ENCODE measurements at regions not wholly inside any gene's neighbourhood (a gene's known extent, or its start where the extent isn't known, plus 50 kb on each side); places are given as distances from the start of the nearest gene placed in this dataset.
A peak's percentile ranks its signal among the peaks of the same experiment; 100 is the strongest.

DNA sequence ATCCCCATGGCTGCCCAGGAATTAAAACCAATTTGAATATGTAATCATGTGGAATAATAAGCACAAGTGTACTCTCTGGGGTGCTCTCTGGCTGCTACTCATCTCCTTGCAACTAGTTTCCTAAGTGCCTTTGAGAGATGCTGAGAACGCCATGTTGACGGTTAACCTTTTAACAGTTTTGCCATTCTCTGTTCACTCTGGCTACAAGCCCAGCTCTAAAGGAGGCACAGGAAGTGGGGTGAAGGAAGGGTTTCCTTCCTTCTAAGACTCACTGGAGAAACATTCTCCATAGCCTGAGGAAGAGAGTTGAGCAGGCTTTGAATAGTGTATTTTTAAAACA is 122.0 kb upstream of the ZC3H12C start:
- H3K4me3 ChIP-seq = no peak overlapping the region
- no peaks in the 10 kb centered on the region for H3K9me3 ChIP-seq
- H3K27ac ChIP-seq = peak overlapping the region in 1 of 4 donors; percentile 47
- H3K27me3 ChIP-seq = no peaks in the 10 kb centered on the region
- H3K36me3 ChIP-seq = no peaks in the 10 kb centered on the region
- H3K4me1 ChIP-seq = peaks cover 0 to 26% (median 20%) of the 10 kb centered on the region in 4 donors
- 7 to 9% methylated on average over 2 of the region's 2 CpGs for WGBS, 2 donors
- no peak for DNase-seq (ENCODE audit: low spot score in 2 of 2)
- TF ChIP-seq EP300 (IDR thresholded peaks at IDR 0.05) = peak in 1 of 2 donors; percentile 57
- TF ChIP-seq POLR2A (IDR thresholded peaks at IDR 0.05) = no peak

GRCh38 chr11:109972181-109972715 is 120.9 kb upstream of the ZC3H12C start:
- TF ChIP-seq CTCF (IDR thresholded peaks at IDR 0.05) (no peak), EP300 (IDR thresholded peaks at IDR 0.05) (no peak), POLR2A (IDR thresholded peaks at IDR 0.05) (no peak)
- Histone ChIP-seq H3K27ac (peak overlapping the region in 1 of 4 donors; percentile 31), H3K4me3 (no peak overlapping the region), H3K36me3 (no peaks in the 10 kb centered on the region), H3K9me3 (peaks cover 0 to under 1% (median 0%) of the 10 kb centered on the region in 4 donors), H3K4me1 (peaks cover 0 to 26% (median 20%) of the 10 kb centered on the region in 4 donors), H3K27me3 (no peaks in the 10 kb centered on the region)
- 46 to 49% methylated on average over 7 of the region's 7 CpGs for WGBS, 2 donors
- DNase-seq (ENCODE audit: low spot score in 2 of 2) = no peak

DNA sequence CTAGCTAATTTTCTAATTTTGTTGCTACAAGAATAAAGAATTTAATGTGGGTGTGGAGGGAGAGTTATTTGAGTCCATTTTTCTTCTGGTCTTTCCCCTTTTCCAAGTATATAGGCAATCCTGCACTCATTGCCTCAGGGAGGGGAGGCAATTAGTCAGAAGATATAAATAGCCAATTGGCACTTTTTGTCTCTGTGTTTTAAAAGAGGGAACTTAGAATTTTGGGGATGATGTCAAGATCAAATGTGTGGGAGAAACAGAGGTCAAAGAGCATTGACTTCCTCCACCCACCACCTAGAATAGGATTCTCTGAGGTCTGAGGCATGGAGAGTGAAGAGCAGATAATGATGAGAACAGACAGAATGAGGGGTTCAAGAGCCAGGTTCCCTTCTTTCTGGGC is 120.3 kb upstream of the ZC3H12C start:
- DNase-seq (ENCODE audit: low spot score in 2 of 2) = no peak
- no peaks in the 10 kb centered on the region for H3K27me3 ChIP-seq
- H3K4me1 ChIP-seq = peaks cover 0 to 26% (median 20%) of the 10 kb centered on the region in 4 donors
- no peak overlapping the region for H3K4me3 ChIP-seq
- H3K27ac ChIP-seq = peak overlapping the region in 1 of 4 donors; percentile 31
- TF ChIP-seq EP300 (IDR thresholded peaks at IDR 0.05) (no peak), POLR2A (IDR thresholded peaks at IDR 0.05) (no peak), CTCF (IDR thresholded peaks at IDR 0.05) (no peak)
- no peaks in the 10 kb centered on the region for H3K36me3 ChIP-seq
- H3K9me3 ChIP-seq = peaks cover 0 to 7% (median 0%) of the 10 kb centered on the region in 4 donors

- no peak for DNase-seq (ENCODE audit: low spot score in 2 of 2)
- Histone ChIP-seq H3K27ac (no peak overlapping the region), H3K36me3 (no peaks in the 10 kb centered on the region), H3K27me3 (no peaks in the 10 kb centered on the region), H3K9me3 (peaks cover 0 to 9% (median 0%) of the 10 kb centered on the region in 4 donors), H3K4me1 (peaks cover 0 to 26% (median 20%) of the 10 kb centered on the region in 4 donors), H3K4me3 (no peak overlapping the region)
- WGBS, 2 donors = 79 to 84% methylated on average over 5 of the region's 5 CpGs
- TF ChIP-seq EP300 (IDR thresholded peaks at IDR 0.05) (no peak), POLR2A (IDR thresholded peaks at IDR 0.05) (no peak), CTCF (IDR thresholded peaks at IDR 0.05) (no peak)
Measured at GRCh38 chr11:109973486-109973885, 119.7 kb upstream of the ZC3H12C start.

DNA sequence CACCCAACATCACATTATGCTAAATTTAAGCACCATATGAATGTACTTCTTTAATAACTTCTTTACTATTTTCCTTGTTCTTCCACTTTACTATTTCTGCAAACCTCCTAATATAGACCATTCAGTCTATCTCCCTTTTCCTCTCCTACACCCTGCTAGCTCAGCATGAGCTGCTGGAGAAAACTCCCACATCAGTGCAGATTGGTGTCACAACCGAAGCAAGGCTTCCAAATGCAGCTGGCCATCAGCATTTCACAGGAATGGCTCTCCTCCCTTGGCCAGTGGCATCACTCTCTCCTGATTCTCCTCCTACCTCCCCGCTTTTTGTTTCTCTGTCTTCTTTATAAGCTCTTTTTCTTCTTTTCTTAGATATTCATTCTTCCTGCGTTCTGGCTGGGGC is 118.7 kb upstream of the ZC3H12C start:
- peaks cover 0 to 26% (median 20%) of the 10 kb centered on the region in 4 donors for H3K4me1 ChIP-seq
- 66 to 76% methylated on average over 3 of the region's 3 CpGs for WGBS, 2 donors
- DNase-seq (ENCODE audit: low spot score in 2 of 2) = no peak
- H3K4me3 ChIP-seq = no peak overlapping the region
- TF ChIP-seq CTCF (IDR thresholded peaks at IDR 0.05) = no peak
- no peak for TF ChIP-seq EP300 (IDR thresholded peaks at IDR 0.05)
- no peak for TF ChIP-seq POLR2A (IDR thresholded peaks at IDR 0.05)
- no peaks in the 10 kb centered on the region for H3K27me3 ChIP-seq
- H3K27ac ChIP-seq = no peak overlapping the region
- no peaks in the 10 kb centered on the region for H3K36me3 ChIP-seq
- H3K9me3 ChIP-seq = peaks cover 0 to 9% (median 0%) of the 10 kb centered on the region in 4 donors

DNA sequence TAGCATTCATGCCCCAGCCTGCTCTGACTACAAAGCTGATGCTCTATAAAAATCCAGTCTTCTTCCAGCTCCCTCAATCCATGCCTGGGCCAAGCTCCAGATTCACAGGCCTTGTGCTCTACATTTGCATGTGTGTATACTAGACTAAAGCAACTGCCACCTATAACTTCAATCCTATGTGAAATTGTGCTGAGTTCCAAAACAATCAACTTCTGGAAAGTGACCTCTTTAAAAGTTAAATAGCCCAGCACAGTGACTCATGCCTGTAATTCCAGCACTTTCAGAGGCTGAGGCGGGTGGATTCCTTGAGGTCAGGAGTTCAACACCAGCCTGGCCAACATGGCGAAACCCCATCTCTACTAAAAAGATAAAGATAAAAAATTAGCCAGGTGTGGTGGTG is 114.3 kb upstream of the ZC3H12C start:
- Histone ChIP-seq H3K27ac (no peak overlapping the region), H3K4me3 (no peak overlapping the region), H3K4me1 (no peaks in the 10 kb centered on the region), H3K36me3 (no peaks in the 10 kb centered on the region), H3K27me3 (no peaks in the 10 kb centered on the region), H3K9me3 (peaks cover 0 to 9% (median 0%) of the 10 kb centered on the region in 4 donors)
- TF ChIP-seq EP300 (IDR thresholded peaks at IDR 0.05) (no peak), POLR2A (IDR thresholded peaks at IDR 0.05) (no peak), CTCF (IDR thresholded peaks at IDR 0.05) (no peak)
- WGBS, 2 donors = 80 to 82% methylated on average over 2 of the region's 2 CpGs
- DNase-seq (ENCODE audit: low spot score in 2 of 2) = no peak
